Neural progenitor cell (in vitro differentiated cells): ENCODE measurements at regions not wholly inside any gene's neighbourhood (a gene's known extent, or its start where the extent isn't known, plus 50 kb on each side); places are given as distances from the start of the nearest gene placed in this dataset.

Experiments
- EZH2 ChIP-seq: fragments of 200-600 bp; sonication (generic); IDR thresholded peaks from 2 replicates; pipeline ENCODE4 v1.6.1; 2017; ENCODE audit warnings: antibody characterized with exemption, mild to moderate bottlenecking, moderate library complexity
- EZH2phosphoT487 ChIP-seq: fragments of 200-600 bp; sonication (generic); IDR thresholded peaks from 2 replicates; pipeline ENCODE4 v1.6.1; 2017; ENCODE audit warnings: antibody characterized with exemption
- TF ChIP-seq, protein P1 (sequence below): fragments of 200-600 bp; sonication (generic); IDR thresholded peaks from 2 replicates; pipeline ENCODE4 v1.5.1; 2017; ENCODE audit warnings: antibody characterized with exemption, mild to moderate bottlenecking

DNA sequence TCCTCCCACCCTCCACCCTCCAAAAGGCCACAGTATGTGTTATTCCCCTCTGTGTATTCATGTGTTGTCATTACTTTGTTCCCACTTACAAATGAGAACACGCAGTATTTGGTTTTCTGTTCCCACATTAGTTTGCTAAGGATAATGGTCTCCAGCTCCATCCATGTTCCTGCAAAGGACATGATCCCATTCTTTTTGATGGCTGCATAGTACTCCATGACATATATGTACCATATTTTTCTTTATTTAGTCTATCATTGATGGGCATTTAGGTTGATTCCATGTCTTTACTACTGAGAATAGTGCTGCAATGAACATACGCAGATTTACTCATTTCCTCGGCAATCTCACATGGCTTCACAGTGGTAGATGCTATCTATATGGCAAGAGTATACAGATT is 453.6 kb upstream of the CFAP20DC start:
- TF ChIP-seq, protein P1, sequence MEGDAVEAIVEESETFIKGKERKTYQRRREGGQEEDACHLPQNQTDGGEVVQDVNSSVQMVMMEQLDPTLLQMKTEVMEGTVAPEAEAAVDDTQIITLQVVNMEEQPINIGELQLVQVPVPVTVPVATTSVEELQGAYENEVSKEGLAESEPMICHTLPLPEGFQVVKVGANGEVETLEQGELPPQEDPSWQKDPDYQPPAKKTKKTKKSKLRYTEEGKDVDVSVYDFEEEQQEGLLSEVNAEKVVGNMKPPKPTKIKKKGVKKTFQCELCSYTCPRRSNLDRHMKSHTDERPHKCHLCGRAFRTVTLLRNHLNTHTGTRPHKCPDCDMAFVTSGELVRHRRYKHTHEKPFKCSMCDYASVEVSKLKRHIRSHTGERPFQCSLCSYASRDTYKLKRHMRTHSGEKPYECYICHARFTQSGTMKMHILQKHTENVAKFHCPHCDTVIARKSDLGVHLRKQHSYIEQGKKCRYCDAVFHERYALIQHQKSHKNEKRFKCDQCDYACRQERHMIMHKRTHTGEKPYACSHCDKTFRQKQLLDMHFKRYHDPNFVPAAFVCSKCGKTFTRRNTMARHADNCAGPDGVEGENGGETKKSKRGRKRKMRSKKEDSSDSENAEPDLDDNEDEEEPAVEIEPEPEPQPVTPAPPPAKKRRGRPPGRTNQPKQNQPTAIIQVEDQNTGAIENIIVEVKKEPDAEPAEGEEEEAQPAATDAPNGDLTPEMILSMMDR = no peak
- no peak for TF ChIP-seq EZH2
- no peak for TF ChIP-seq EZH2phosphoT487
